ENCODE measurements at regions not wholly inside any gene's neighbourhood (a gene's known extent, or its start where the extent isn't known, plus 50 kb on each side); places are given as distances from the start of the nearest gene placed in this dataset.

GRCh38 chrX:67780694-67781109 is 236.9 kb downstream of the AR start:
- TF ChIP-seq CTCF (IDR thresholded peaks at IDR 0.05) (no peak), POLR2A (IDR thresholded peaks at IDR 0.05) (no peak)
- 0 to 7% methylated on average over 2 of the region's 2 CpGs for WGBS, 2 donors
- intact Hi-C loops (cut with DNase I; ENCODE audit: low total_unique reads) = no loop called here
- H3K4me3 ChIP-seq (ENCODE audit: low read depth, poor library complexity, severe bottlenecking) = no peak overlapping the region
- peak; percentile 47 to 89 for DNase-seq (ENCODE audit: low spot score in 2 of 2)

GRCh38 chrX:67781132-67781531 is 237.3 kb downstream of the AR start:
- intact Hi-C loops (cut with DNase I; ENCODE audit: low total_unique reads) = no loop called here
- no peak overlapping the region for H3K4me3 ChIP-seq (ENCODE audit: low read depth, poor library complexity, severe bottlenecking)
- no peak for DNase-seq (ENCODE audit: low spot score in 2 of 2)
- WGBS, 2 donors = 42 to 48% methylated on average over 3 of the region's 3 CpGs
- TF ChIP-seq CTCF (IDR thresholded peaks at IDR 0.05) (no peak), POLR2A (IDR thresholded peaks at IDR 0.05) (no peak)

GRCh38 chrX:67784712-67785111 is 240.9 kb downstream of the AR start:
- no peak overlapping the region for H3K4me3 ChIP-seq (ENCODE audit: low read depth, poor library complexity, severe bottlenecking)
- TF ChIP-seq CTCF (IDR thresholded peaks at IDR 0.05) = no peak
- 59 to 74% methylated on average over 2 of the region's 2 CpGs for WGBS, 2 donors
- intact Hi-C loops (cut with DNase I; ENCODE audit: low total_unique reads) = no loop called here
- DNase-seq (ENCODE audit: low spot score in 2 of 2) = no peak

GRCh38 chrX:67787196-67787595 is 243.4 kb downstream of the AR start:
- intact Hi-C loops (cut with DNase I; ENCODE audit: low total_unique reads) = no loop called here
- H3K4me3 ChIP-seq (ENCODE audit: low read depth, poor library complexity, severe bottlenecking) = no peak overlapping the region
- DNase-seq (ENCODE audit: low spot score in 2 of 2) = no peak
- TF ChIP-seq CTCF (IDR thresholded peaks at IDR 0.05) = no peak
- no peak for TF ChIP-seq POLR2A (IDR thresholded peaks at IDR 0.05)
- 41 to 47% methylated on average over 2 of the region's 2 CpGs for WGBS, 2 donors

- H3K4me3 ChIP-seq (ENCODE audit: low read depth, poor library complexity, severe bottlenecking) = no peak overlapping the region
- WGBS, 2 donors = 66 to 75% methylated on average over 2 of the region's 2 CpGs
- TF ChIP-seq CTCF (IDR thresholded peaks at IDR 0.05) = no peak
- no peak for TF ChIP-seq POLR2A (IDR thresholded peaks at IDR 0.05)
- intact Hi-C loops (cut with DNase I; ENCODE audit: low total_unique reads) = no loop called here
- DNase-seq (ENCODE audit: low spot score in 2 of 2) = no peak
Measured at GRCh38 chrX:67789536-67789935, 245.7 kb downstream of the AR start.

All from lower leg skin (tissue), 4 donors.